ENCODE measurements at regions not wholly inside any gene's neighbourhood (a gene's known extent, or its start where the extent isn't known, plus 50 kb on each side); places are given as distances from the start of the nearest gene placed in this dataset.
A peak's percentile ranks its signal among the peaks of the same experiment; 100 is the strongest.

- Mint-ChIP-seq H3K9me3 (no peaks in the 10 kb centered on the region), H3K4me3 (no peak overlapping the region), H3K27ac (no peak overlapping the region), H3K4me1 (ENCODE audit: low read depth) (no peaks in the 10 kb centered on the region), H3K36me3 (ENCODE audit: low read depth) (no peaks in the 10 kb centered on the region), H3K27me3 (ENCODE audit: low read depth) (peaks cover 11% of the 10 kb centered on the region)
- DNase-seq (ENCODE audit: low spot score) = no peak
These were observed 61.7 kb upstream of the PPP2R2B start for GRCh38 chr5:146940295-146940694.

- peaks cover 2% of the 10 kb centered on the region for H3K4me1 Mint-ChIP-seq (ENCODE audit: low read depth)
- no peak overlapping the region for H3K4me3 Mint-ChIP-seq
- H3K27ac Mint-ChIP-seq = no peak overlapping the region
- H3K36me3 Mint-ChIP-seq (ENCODE audit: low read depth) = no peaks in the 10 kb centered on the region
- no peak for DNase-seq (ENCODE audit: low spot score)
- peaks cover 8% of the 10 kb centered on the region for H3K27me3 Mint-ChIP-seq (ENCODE audit: low read depth)
- no peaks in the 10 kb centered on the region for H3K9me3 Mint-ChIP-seq
These were observed 65.5 kb upstream of the PPP2R2B start for GRCh38 chr5:146944019-146944418.

DNA sequence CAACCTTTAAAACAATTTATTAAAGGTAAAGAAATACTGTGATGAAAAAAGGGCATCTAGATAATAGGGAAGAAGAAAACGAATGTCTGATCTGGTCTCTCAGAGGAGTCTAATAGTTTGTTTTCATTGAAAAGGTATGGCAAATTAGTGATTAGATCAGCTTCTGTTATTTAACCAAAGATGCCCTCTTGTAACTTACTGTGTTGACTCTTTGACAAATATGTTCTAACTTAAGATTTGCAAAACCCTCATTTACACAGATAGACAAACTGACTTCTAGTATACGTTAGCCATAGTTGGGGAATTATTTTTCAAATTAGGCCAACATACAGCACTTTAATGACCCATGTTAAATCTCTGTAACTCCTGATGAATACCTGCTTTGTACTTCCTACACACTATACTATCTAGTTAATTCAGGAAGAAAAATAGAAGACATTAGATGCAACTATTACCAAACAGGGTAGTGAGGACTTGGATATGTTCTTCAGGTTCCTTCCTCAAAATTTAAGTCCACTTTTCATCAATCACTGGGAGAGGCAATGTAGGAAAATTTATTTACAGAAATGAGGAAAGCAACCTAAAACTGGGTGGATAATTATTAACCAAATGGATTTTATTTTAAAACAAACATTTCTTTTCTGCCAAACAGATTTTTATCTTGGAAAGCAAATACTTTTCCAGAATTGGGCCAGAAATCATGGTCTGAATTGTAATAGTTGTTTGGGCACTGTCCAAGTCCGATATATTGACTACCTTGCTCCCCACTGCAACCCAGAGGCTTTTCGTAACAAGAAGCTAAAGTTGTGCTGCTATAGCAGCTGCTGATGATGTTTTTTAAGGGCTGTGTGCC lies 66.4 kb upstream of the PPP2R2B start:
- peaks cover 2% of the 10 kb centered on the region for H3K4me1 Mint-ChIP-seq (ENCODE audit: low read depth)
- H3K4me3 Mint-ChIP-seq = no peak overlapping the region
- no peak overlapping the region for H3K27ac Mint-ChIP-seq
- no peaks in the 10 kb centered on the region for H3K36me3 Mint-ChIP-seq (ENCODE audit: low read depth)
- H3K27me3 Mint-ChIP-seq (ENCODE audit: low read depth) = peaks cover 8% of the 10 kb centered on the region
- no peaks in the 10 kb centered on the region for H3K9me3 Mint-ChIP-seq
- DNase-seq (ENCODE audit: low spot score) = no peak

GRCh38 chr5:146945617-146946084 lies 67.1 kb upstream of the PPP2R2B start:
- Mint-ChIP-seq H3K36me3 (ENCODE audit: low read depth) (no peaks in the 10 kb centered on the region), H3K27me3 (ENCODE audit: low read depth) (peaks cover 6% of the 10 kb centered on the region), H3K9me3 (no peaks in the 10 kb centered on the region), H3K4me1 (ENCODE audit: low read depth) (peaks cover 2% of the 10 kb centered on the region), H3K27ac (no peak overlapping the region), H3K4me3 (no peak overlapping the region)
- no peak for DNase-seq (ENCODE audit: low spot score)

DNA sequence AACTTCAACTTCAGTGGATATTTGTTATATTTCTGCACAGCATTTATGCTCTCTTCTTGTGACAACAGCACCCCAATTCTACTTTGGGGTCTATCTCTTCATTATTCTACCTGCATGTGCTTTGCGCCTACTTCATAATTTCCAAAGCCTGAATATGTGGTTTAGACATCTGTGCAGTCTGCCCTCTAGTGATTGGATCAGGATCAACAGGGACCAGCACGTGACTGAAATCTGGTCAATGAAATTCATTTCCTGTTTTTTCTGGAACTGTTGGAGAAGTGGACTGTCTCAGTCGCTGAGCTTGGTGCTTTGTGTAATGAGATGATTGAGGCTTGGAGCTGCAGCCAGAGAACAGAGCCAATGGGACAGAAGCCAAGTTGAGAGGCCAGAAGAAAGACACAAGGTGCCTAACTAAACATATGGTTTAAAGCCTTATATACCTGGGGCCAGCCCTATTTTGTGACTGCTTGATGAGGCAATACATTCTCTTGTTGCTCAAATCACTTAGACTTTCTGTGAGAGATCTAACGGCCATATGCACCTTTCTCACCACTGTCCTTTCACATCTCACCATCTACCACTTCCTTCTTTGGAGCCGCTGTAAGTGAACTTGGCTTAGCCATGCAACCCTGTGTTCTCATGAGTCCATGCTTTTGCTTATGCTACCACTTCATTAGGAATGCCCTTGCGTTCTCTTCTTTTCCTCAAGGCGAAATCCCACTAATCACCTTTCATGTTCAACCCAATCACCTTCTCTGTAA lies 68.8 kb upstream of the PPP2R2B start:
- H3K27me3 Mint-ChIP-seq (ENCODE audit: low read depth) = peaks cover 4% of the 10 kb centered on the region
- H3K9me3 Mint-ChIP-seq = no peaks in the 10 kb centered on the region
- H3K36me3 Mint-ChIP-seq (ENCODE audit: low read depth) = no peaks in the 10 kb centered on the region
- H3K4me3 Mint-ChIP-seq = no peak overlapping the region
- no peak for DNase-seq (ENCODE audit: low spot score)
- peaks cover 2% of the 10 kb centered on the region for H3K4me1 Mint-ChIP-seq (ENCODE audit: low read depth)
- no peak overlapping the region for H3K27ac Mint-ChIP-seq

DNA sequence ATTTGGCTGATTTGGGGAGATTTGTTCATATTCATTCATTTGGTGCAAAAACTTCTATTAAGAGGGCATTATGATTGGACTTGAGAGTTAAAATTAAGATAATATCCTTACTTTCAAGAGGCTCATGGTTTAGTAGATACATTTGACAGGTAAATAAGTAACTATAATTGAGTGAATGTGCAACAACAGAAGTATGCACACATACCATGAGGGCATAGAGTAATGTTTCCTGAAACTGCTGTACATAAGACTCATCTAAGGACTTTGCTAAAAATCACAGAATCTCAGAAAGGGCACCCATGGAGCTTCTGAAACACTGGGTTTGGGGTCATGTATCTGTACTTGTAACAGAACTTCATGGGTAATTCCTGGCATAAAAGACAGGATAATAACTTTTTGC lies 70.1 kb upstream of the PPP2R2B start:
- peaks cover 2% of the 10 kb centered on the region for H3K4me1 Mint-ChIP-seq (ENCODE audit: low read depth)

DNA sequence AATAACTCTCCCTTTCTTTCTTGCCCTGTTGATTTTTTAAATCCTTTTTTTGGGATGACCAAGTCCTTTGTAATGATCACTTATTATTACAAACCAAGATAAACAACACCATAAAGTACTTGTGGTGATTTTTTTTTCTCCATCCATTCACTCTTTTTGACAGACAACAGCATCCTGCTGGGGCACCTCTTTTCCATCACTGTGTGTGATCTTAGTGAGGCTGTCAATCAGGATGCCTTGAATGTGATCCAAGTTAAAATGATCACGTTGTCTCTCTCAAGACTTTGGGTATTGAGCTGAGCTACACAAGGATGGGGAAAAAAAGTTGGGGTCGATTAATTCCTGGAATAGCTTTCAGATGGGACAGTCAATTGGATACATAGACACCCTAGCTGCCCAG lies 73.6 kb upstream of the PPP2R2B start:
- Mint-ChIP-seq H3K9me3 (no peaks in the 10 kb centered on the region), H3K4me3 (no peak overlapping the region), H3K27ac (no peak overlapping the region), H3K36me3 (ENCODE audit: low read depth) (no peaks in the 10 kb centered on the region), H3K4me1 (ENCODE audit: low read depth) (peaks cover 2% of the 10 kb centered on the region), H3K27me3 (ENCODE audit: low read depth) (peaks cover 6% of the 10 kb centered on the region)
- DNase-seq (ENCODE audit: low spot score) = no peak

More for the DNA sequence above, 70.1 kb upstream of the PPP2R2B start:
- Mint-ChIP-seq H3K36me3 (ENCODE audit: low read depth) (no peaks in the 10 kb centered on the region), H3K27me3 (ENCODE audit: low read depth) (peaks cover 6% of the 10 kb centered on the region), H3K9me3 (no peaks in the 10 kb centered on the region), H3K4me3 (no peak overlapping the region), H3K27ac (no peak overlapping the region)
- no peak for DNase-seq (ENCODE audit: low spot score)

GRCh38 chr5:146956217-146956616 lies 77.7 kb upstream of the PPP2R2B start:
- no peak overlapping the region for H3K27ac Mint-ChIP-seq
- H3K9me3 Mint-ChIP-seq = no peaks in the 10 kb centered on the region
- DNase-seq (ENCODE audit: low spot score) = no peak
- H3K4me1 Mint-ChIP-seq (ENCODE audit: low read depth) = no peaks in the 10 kb centered on the region
- no peaks in the 10 kb centered on the region for H3K36me3 Mint-ChIP-seq (ENCODE audit: low read depth)
- peaks cover 6% of the 10 kb centered on the region for H3K27me3 Mint-ChIP-seq (ENCODE audit: low read depth)
- no peak overlapping the region for H3K4me3 Mint-ChIP-seq

GRCh38 chr5:146959360-146959759 lies 80.8 kb upstream of the PPP2R2B start:
- DNase-seq (ENCODE audit: low spot score) = no peak
- H3K9me3 Mint-ChIP-seq = no peaks in the 10 kb centered on the region
- H3K27me3 Mint-ChIP-seq (ENCODE audit: low read depth) = no peaks in the 10 kb centered on the region
- H3K4me3 Mint-ChIP-seq = no peak overlapping the region
- no peak overlapping the region for H3K27ac Mint-ChIP-seq
- no peaks in the 10 kb centered on the region for H3K36me3 Mint-ChIP-seq (ENCODE audit: low read depth)
- H3K4me1 Mint-ChIP-seq (ENCODE audit: low read depth) = no peaks in the 10 kb centered on the region

GRCh38 chr5:146962801-146963355 lies 84.3 kb upstream of the PPP2R2B start:
- DNase-seq (ENCODE audit: low spot score) = no peak
- Mint-ChIP-seq H3K9me3 (no peaks in the 10 kb centered on the region), H3K4me1 (ENCODE audit: low read depth) (no peaks in the 10 kb centered on the region), H3K36me3 (ENCODE audit: low read depth) (no peaks in the 10 kb centered on the region), H3K27me3 (ENCODE audit: low read depth) (no peaks in the 10 kb centered on the region), H3K27ac (no peak overlapping the region), H3K4me3 (no peak overlapping the region)

- DNase-seq (ENCODE audit: low spot score) = peak; percentile 35
- no peaks in the 10 kb centered on the region for H3K27me3 Mint-ChIP-seq (ENCODE audit: low read depth)
- H3K36me3 Mint-ChIP-seq (ENCODE audit: low read depth) = no peaks in the 10 kb centered on the region
- no peak overlapping the region for H3K27ac Mint-ChIP-seq
- no peaks in the 10 kb centered on the region for H3K4me1 Mint-ChIP-seq (ENCODE audit: low read depth)
- H3K4me3 Mint-ChIP-seq = no peak overlapping the region
- no peaks in the 10 kb centered on the region for H3K9me3 Mint-ChIP-seq
These were observed 87.5 kb upstream of the PPP2R2B start for GRCh38 chr5:146965761-146966659.

DNA sequence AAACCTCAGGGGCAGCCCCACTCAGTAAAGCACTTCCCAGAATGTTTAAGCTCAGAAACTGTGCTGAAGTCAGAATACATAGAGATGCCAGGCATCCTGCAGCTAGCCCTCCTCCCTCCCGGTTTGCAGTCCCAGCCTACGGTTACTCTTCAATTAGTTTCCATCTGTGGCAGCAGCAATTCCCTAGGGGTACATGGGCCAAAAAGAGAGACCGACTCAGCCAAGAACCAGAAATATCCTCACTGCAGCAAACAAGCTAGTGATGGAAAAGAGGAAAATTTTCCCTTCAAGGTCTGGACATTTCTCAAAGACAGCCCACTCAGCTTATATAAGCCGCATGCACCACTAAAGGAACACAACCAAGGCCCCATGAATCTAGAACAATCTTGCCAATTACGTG lies 89.1 kb upstream of the PPP2R2B start:
- Mint-ChIP-seq H3K9me3 (no peaks in the 10 kb centered on the region), H3K27me3 (ENCODE audit: low read depth) (peaks cover 3% of the 10 kb centered on the region), H3K4me3 (no peak overlapping the region), H3K36me3 (ENCODE audit: low read depth) (no peaks in the 10 kb centered on the region), H3K27ac (no peak overlapping the region), H3K4me1 (ENCODE audit: low read depth) (no peaks in the 10 kb centered on the region)
- no peak for DNase-seq (ENCODE audit: low spot score)

GRCh38 chr5:146971401-146971800 lies 92.8 kb upstream of the PPP2R2B start:
- no peak for DNase-seq (ENCODE audit: low spot score)
- peaks cover 3% of the 10 kb centered on the region for H3K27me3 Mint-ChIP-seq (ENCODE audit: low read depth)
- no peak overlapping the region for H3K27ac Mint-ChIP-seq
- no peaks in the 10 kb centered on the region for H3K36me3 Mint-ChIP-seq (ENCODE audit: low read depth)
- H3K4me1 Mint-ChIP-seq (ENCODE audit: low read depth) = no peaks in the 10 kb centered on the region
- no peak overlapping the region for H3K4me3 Mint-ChIP-seq
- no peaks in the 10 kb centered on the region for H3K9me3 Mint-ChIP-seq
